GM10248 (cell line): ENCODE measurements at regions not wholly inside any gene's neighbourhood (a gene's known extent, or its start where the extent isn't known, plus 50 kb on each side); places are given as distances from the start of the nearest gene placed in this dataset.

ENCODE experiments used
- CTCF ChIA-PET: fragments of 300-600 bp; sonication (Branson Sonifier 250); formaldehyde crosslinking; extraction: SDS; loops from one replicate; lab custom pipeline; 2021; ENCODE audit warnings: antibody characterized with exemption; lab: Yijun Ruan, JAX
- POLR2A ChIA-PET: fragments of 350-650 bp; sonication (Branson Sonifier 250); formaldehyde crosslinking; extraction: SDS; loops from one replicate; lab custom pipeline; 2020; ENCODE audit warnings: antibody characterized with exemption; lab: Yijun Ruan, JAX
- DNase-seq: peaks from one replicate; pipeline ENCODE4 v3.0.0; 2012; ENCODE audit errors: extremely low spot score
- TF ChIP-seq, protein P1 (sequence below): IDR thresholded peaks from 2 replicates; pipeline ENCODE4 v1.5.1; 2012; ENCODE audit warnings: mild to moderate bottlenecking, low read depth; ENCODE audit errors: extremely low read depth, missing control alignments, control extremely low read depth

DNA sequence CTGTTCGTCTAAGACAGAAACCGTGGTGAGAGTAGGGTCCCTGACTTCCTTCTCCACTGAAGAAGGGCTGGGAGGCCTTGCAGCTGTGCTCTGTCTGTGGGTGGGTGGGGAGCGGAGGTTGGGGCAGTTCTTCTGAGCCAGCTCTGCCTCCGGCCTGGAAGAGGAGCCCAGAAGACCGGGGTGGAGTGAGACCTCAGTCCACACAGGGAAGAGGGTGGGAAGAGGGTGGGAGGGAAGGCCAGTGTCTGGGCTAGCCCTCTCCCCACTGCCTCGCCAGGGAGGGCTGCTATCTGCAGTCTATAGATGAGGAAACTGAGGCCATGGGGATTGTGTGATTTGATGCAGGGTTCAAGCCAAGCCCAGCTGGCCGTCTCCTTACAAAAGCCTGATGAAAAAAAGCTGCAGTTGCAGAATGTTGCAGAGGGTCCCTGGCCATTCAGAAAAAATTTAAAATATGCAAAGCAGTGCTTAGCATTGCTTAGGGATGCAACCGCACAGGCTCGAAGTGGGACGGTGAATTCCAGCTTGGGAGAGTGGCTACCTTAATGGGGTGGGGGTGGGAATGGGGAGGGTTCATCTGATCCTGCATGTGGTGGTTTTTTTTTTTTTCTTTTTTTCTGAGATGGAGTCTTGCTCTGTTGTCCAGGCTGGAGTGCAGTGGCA, 181.6 kb upstream of the HS6ST1 start:
- ChIA-PET CTCF (interaction anchor here (0.7 kb wide), 1 partner anchor 81 kb away, joined by 3 read pairs; no protein-coding TSS in a partner anchor), POLR2A (no interaction called here)
- TF ChIP-seq, protein P1, sequence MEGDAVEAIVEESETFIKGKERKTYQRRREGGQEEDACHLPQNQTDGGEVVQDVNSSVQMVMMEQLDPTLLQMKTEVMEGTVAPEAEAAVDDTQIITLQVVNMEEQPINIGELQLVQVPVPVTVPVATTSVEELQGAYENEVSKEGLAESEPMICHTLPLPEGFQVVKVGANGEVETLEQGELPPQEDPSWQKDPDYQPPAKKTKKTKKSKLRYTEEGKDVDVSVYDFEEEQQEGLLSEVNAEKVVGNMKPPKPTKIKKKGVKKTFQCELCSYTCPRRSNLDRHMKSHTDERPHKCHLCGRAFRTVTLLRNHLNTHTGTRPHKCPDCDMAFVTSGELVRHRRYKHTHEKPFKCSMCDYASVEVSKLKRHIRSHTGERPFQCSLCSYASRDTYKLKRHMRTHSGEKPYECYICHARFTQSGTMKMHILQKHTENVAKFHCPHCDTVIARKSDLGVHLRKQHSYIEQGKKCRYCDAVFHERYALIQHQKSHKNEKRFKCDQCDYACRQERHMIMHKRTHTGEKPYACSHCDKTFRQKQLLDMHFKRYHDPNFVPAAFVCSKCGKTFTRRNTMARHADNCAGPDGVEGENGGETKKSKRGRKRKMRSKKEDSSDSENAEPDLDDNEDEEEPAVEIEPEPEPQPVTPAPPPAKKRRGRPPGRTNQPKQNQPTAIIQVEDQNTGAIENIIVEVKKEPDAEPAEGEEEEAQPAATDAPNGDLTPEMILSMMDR: no peak
- DNase-seq: no peak

DNA sequence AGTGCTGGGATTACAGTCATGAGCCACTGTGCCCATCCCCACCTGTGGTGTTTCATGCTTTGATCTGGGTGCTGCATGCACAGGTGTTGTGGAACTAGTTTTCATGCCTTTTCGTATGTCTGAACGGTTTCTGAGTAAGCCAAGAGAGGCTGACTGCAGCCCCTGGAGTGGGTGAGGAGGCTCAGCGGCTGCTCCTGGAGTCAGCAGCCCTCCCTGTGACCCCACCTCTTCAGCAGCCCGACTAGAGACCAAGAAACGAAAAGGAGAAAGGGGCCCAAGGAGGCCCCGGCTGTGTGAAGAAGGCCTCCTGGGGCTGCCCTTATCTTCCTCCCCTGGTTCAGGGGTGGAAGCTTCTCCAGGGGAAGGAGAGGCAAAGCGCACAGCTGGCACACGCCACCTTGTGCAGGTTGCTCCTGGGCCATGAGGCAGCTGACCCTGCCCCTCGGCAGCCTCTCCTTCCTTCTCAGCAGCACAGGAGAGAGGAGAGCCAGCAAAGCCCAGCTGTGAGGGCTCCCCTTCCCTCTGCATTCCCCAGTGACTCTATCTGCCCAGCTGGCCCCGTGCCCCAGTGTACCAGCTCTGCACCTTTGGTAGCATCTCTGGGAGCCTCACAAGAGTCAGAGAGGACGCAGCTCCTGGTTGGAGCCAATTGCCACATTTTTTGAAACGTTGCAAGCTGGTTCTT, 182.5 kb upstream of the HS6ST1 start:
- POLR2A ChIA-PET: no interaction called here
- DNase-seq: no peak
- CTCF ChIA-PET: interaction anchor here (0.7 kb wide), 1 partner anchor 80 kb away, joined by 3 read pairs; no protein-coding TSS in a partner anchor
- TF ChIP-seq, protein P1: no peak

DNA sequence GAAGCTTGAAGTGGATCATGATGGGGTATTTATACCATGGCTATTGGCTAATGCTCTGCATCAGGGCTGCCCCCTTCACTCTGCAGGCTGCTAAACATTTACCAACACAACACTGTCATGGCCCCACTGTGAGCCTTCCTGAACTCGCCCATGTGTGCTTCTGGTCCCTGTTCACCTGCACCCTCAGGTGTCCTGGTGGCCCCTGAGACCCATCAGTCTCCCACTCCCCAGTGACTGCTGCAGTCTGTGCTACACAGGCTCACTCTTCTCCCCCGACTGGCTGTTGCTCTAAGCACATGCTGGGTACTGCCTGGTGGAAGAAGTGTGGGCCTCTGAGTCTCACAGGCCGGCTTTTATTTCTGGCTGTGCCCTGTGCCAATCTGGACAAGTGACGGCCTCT, 183.0 kb upstream of the HS6ST1 start:
- ChIA-PET POLR2A (no interaction called here), CTCF (no interaction called here)
- DNase-seq: no peak
- TF ChIP-seq, protein P1: no peak

DNA sequence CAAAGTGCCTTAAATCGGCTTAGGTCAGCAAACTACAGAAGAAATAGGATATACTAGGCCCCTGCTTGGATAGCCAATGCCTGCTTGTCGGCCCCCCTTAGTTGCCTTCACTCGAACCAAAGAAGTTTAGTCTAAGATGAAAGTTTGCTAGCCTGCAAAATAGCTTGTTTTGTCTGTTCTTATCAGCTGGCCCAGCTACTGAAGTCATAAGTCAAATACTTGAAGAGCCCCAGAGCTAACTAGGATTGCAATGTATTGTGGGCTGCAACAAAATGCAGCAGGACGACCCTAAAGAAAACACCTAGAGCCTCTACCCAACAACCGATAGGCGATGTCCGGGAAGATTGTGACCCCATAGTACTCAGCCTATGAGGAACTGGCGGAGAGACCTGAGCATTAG, 183.5 kb upstream of the HS6ST1 start:
- POLR2A ChIA-PET: no interaction called here
- TF ChIP-seq, protein P1: no peak
- no peak for DNase-seq
- CTCF ChIA-PET: no interaction called here

- ChIA-PET CTCF (no interaction called here), POLR2A (no interaction called here)
- no peak for DNase-seq
- TF ChIP-seq, protein P1: no peak
Observed at GRCh38 chr2:128502638-128503246, 184.1 kb upstream of the HS6ST1 start.

GRCh38 chr2:128503399-128504245, 185.0 kb upstream of the HS6ST1 start:
- DNase-seq: no peak
- POLR2A ChIA-PET: no interaction called here
- CTCF ChIA-PET: no interaction called here
- TF ChIP-seq, protein P1: no peak
